NT2/D1 (cell line): ENCODE measurements at regions not wholly inside any gene's neighbourhood (a gene's known extent, or its start where the extent isn't known, plus 50 kb on each side); places are given as distances from the start of the nearest gene placed in this dataset.

Experiments
- SUZ12 ChIP-seq: IDR thresholded peaks from 2 replicates; pipeline ENCODE4 v1.6.1; 2011; ENCODE audit not compliant: insufficient read length, insufficient read depth; ENCODE audit errors: extremely low read depth
- YY1 ChIP-seq: IDR thresholded peaks from 2 replicates; pipeline ENCODE4 v1.6.1; 2011; ENCODE audit not compliant: insufficient read length, insufficient read depth
- ZNF274 ChIP-seq: IDR thresholded peaks from 2 replicates; pipeline ENCODE4 v1.6.1; 2011; ENCODE audit warnings: mild to moderate bottlenecking, low read depth, low read length

- TF ChIP-seq YY1 (no peak), ZNF274 (no peak), SUZ12 (no peak)
Observed at GRCh38 chr7:45978731-45979211, 57.7 kb upstream of the IGFBP3 start.
